Kidney glomerular epithelial cell (primary cell): ENCODE measurements at regions not wholly inside any gene's neighbourhood (a gene's known extent, or its start where the extent isn't known, plus 50 kb on each side); places are given as distances from the start of the nearest gene placed in this dataset.
A peak's percentile ranks its signal among the peaks of the same experiment; 100 is the strongest.
"Not testable (repeated sequence)": the region's sequence is repeated elsewhere in the genome, so short reads cannot be mapped to it uniquely, and the experiment has no call there.

Experiments used
- DNase-seq: peaks from one replicate; lab custom pipeline; 2025; lab: John Stamatoyannopoulos, UW

- DNase-seq = no peak
These were observed 588.4 kb downstream of the RFPL4B start for GRCh38 chr6:112935402-112936078.

DNA sequence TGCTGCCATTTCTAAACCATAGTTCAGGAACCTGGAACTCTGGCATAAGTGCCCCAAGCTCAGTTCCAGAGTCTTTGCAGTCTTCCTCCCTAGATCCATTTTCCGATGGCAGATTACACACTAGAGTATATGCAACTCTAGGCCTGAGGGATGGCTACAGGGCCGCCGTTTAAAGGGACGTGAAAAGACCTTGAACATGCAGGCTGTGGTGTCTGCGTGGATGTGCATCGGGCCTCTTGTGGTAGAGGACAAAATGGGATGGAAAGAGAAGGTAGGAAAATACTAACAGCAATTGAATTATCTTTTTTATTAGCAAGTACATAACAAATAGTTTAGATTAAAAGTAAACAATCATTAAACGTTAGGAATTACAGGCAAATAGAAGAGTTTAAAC, 588.9 kb downstream of the RFPL4B start:
- DNase-seq = no peak

DNA sequence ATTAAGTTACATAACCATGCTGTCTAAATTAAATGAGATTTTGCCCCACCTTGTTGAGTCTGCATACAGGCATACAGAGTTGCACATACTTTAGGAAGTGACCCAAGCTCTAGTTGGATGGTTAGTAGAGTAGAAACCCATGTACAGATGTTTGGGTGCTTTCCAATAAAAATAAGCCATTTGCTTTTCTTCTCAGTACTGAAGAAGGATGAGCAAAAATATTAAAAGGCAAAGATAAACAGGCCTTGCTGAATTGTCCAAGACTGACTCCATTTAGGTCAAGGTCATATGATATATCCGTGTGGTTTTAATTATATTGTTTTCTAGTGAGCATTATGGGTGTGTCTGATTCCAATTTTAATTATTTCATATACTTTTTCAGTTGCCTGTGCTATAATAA, 589.4 kb downstream of the RFPL4B start:
- DNase-seq = peak; percentile 44

GRCh38 chr6:112937690-112938089, 590.6 kb downstream of the RFPL4B start:
- DNase-seq = not testable (repeated sequence)

GRCh38 chr6:112938650-112939049, 591.5 kb downstream of the RFPL4B start:
- DNase-seq = no peak

- peak; percentile 23 for DNase-seq
These were observed 592.4 kb downstream of the RFPL4B start for GRCh38 chr6:112939563-112939962.

- no peak for DNase-seq
These were observed 594.5 kb downstream of the RFPL4B start for GRCh38 chr6:112941613-112942012.

GRCh38 chr6:112946051-112946450, 598.9 kb downstream of the RFPL4B start:
- DNase-seq = no peak

GRCh38 chr6:112947507-112947906, 600.4 kb downstream of the RFPL4B start:
- DNase-seq = no peak

- no peak for DNase-seq
These were observed 604.7 kb downstream of the RFPL4B start for GRCh38 chr6:112951829-112952228.

DNA sequence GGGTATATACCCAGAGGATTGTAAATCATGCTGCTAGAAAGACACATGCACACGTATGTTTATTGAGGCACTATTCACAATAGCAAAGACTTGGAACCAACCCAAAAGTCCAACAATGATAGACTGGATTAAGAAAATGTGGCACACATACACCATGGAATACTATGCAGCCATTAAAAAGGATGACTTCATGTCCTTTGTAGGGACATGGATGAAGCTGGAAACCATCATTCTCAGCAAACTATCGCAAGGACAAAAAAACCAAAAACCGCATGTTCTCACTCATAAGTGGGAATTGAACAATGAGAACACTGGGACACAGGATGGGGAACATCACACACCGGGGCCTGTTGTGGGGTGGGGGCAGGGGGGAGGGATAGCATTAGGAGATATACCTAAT, 608.6 kb downstream of the RFPL4B start:
- DNase-seq = not testable (repeated sequence)

GRCh38 chr6:112956696-112957535, 609.8 kb downstream of the RFPL4B start:
- DNase-seq = peak; percentile 83

DNA sequence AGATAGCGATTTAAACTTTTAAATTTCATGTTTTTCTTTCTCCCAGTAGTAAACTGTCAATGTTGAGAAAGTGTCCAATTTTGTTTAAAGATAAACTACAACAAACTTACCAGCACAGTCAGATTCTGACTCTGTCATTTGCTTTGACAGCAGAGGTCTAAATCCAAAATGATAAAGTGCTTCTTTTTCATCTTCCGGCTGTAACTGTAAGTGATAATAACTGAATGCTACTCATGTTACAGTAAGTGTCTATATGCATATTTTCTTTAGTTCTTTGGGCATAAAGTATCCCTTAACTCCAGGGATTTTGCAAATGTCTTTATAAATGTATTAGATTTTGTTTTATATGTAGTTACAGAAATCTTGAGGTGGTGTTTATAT, 610.4 kb downstream of the RFPL4B start:
- DNase-seq = no peak

DNA sequence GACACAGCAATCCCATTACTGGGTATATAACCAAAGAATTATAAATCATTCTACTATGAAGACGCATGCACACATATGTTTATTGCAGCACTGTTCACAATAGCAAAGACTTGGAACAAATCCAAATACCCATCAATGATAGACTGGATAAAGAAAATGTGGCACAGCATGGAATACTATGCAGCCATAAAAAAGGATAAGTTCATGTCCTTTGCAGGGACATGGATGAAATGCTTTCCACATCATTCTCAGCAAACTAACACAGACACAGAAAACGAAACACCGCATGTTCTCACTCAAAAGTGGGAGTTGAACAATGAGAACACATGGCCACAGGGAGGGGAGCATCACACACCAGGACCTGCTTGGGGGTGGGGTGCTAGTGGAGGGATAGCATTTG, 613.0 kb downstream of the RFPL4B start:
- DNase-seq = not testable (repeated sequence)

- DNase-seq = no peak
These were observed 620.8 kb downstream of the RFPL4B start for GRCh38 chr6:112967974-112968373.

DNA sequence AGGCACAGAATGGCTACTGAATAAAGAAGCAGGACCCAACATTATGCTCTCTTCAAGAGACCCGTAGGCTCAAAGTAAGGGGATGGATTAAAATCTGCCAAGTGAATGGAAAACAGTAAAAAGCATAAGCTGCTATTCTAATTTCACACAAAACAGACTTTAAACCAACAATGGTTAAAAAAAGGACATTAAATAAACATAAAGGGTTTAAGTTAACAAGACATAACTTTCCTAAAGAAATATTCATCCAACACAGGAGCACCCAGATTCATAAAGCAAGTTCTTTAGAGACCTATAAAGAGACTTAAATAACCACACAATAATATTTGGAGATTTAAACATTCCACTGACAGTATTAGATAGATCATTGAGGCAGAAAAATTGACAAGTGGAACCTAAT, 624.5 kb downstream of the RFPL4B start:
- no peak for DNase-seq

DNA sequence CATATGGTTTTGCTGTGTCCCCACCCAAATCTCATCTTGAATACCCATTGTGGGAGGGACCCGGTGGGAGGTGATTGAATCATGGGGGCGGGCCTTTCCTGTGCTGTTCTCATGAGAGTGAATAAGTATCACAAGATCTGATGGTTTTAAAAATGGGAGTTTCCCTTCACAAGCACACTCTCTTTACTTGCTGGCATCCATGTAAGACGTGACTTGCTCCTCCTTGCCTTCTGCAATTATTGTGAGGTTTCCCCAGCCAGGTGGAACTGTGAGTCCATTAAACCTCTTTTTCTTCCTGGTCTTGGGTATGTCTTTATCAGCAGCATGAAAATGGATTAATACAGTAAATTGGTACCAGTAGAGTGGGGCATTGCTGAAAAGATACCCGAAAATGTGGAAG, 627.8 kb downstream of the RFPL4B start:
- DNase-seq = not testable (repeated sequence)

GRCh38 chr6:112976579-112976978, 629.4 kb downstream of the RFPL4B start:
- DNase-seq = not testable (repeated sequence)

- DNase-seq = no peak
These were observed 632.7 kb downstream of the RFPL4B start for GRCh38 chr6:112979830-112980229.

DNA sequence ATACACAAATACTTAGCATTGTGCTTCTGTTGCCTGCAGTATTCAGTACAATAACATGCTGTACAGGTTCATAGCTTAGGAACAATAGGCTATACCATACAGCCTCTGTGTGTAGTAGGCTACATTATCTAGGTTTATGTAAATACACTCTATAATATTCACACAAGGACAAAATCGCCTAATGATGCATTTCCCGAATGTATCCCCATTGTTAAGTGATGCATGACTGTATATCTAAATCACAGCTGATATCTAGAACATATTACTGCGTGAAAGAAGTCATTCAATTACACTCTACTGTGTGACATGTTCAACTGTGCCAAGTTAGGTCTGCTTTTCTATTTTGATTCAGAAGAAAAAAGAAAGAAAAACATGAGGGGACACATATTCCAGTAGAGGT, 633.5 kb downstream of the RFPL4B start:
- DNase-seq = no peak

DNA sequence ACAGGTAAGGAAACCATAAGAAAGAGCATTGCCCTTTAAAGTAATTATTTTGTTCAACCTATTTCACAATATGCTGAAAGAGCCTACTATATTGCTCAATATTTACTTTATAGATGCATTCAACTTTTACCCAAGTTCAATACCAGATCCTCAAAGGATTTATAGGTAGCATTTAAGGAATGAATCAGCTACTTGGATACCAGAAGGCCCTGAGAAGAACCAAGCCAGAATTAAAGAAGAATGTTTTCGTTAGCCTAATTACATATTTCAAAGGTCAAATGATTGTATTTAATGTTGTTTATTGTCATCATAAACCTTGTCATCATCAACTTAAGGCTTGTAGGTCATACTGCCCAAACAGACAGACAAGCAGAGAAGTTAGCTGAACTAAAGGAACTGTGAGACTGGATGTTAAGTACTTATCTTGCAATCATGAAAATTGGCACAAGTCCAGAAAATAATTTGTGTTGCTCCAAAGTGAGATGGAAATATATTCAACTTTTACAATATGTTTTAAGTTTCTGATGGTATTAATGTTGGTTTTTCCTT, 636.7 kb downstream of the RFPL4B start:
- no peak for DNase-seq

GRCh38 chr6:112984899-112985298, 637.8 kb downstream of the RFPL4B start:
- no peak for DNase-seq

GRCh38 chr6:112986321-112986720, 639.2 kb downstream of the RFPL4B start:
- DNase-seq = no peak
